SK-N-SH treated with all-trans-retinoic acid at 6 μM for 48 hours (cell line): ENCODE measurements at regions not wholly inside any gene's neighbourhood (a gene's known extent, or its start where the extent isn't known, plus 50 kb on each side); places are given as distances from the start of the nearest gene placed in this dataset.

Source experiments
- ATAC-seq: fragments of 200-7000 bp; cut with Tn5 transposase; 3 replicates; pipeline ENCODE4 v1.9.1; 2020; ENCODE audit warnings: mild to moderate bottlenecking, moderate library complexity
- ARNTL ChIP-seq: fragments of 450-650 bp; formaldehyde crosslinking; IDR thresholded peaks from 2 replicates; pipeline ENCODE4 v1.5.0; 2020; ENCODE audit warnings: low read depth, mild to moderate bottlenecking, moderate library complexity, borderline replicate concordance
- BACH2 ChIP-seq: fragments of 250-450 bp; sonication (Bioruptor Pico); IDR thresholded peaks from 2 replicates; pipeline ENCODE4 v1.9.0; 2021; ENCODE audit warnings: mild to moderate bottlenecking, borderline replicate concordance
- CSDC2 ChIP-seq: fragments of 250-450 bp; sonication (Bioruptor Pico); IDR thresholded peaks from 2 replicates; pipeline ENCODE4 v1.5.0; 2020; ENCODE audit warnings: mild to moderate bottlenecking, moderate library complexity
- ESRRG ChIP-seq: fragments of 250-450 bp; sonication (Bioruptor Pico); IDR thresholded peaks from 2 replicates; pipeline ENCODE4 v1.6.1; 2021; ENCODE audit warnings: mild to moderate bottlenecking
- ISL1 ChIP-seq: fragments of 250-450 bp; sonication (Bioruptor Pico); IDR thresholded peaks from 2 replicates; pipeline ENCODE4 v2.1.2; 2022; ENCODE audit warnings: mild to moderate bottlenecking, moderate library complexity
- PPARA ChIP-seq: fragments of 250-450 bp; sonication (Bioruptor Pico); IDR thresholded peaks from 2 replicates; pipeline ENCODE4 v1.5.0; 2020; ENCODE audit warnings: mild to moderate bottlenecking, borderline replicate concordance
- RARB ChIP-seq: fragments of 250-450 bp; sonication (Bioruptor Pico); IDR thresholded peaks from 2 replicates; pipeline ENCODE4 v1.8.0; 2021; ENCODE audit warnings: mild to moderate bottlenecking, moderate library complexity
- TCF4 ChIP-seq: fragments of 250-450 bp; sonication (Bioruptor Pico); IDR thresholded peaks from 2 replicates; pipeline ENCODE4 v1.8.0; 2021; ENCODE audit warnings: mild to moderate bottlenecking, moderate library complexity, borderline replicate concordance
- TOX ChIP-seq: fragments of 250-450 bp; sonication (Bioruptor Pico); IDR thresholded peaks from 2 replicates; pipeline ENCODE4 v1.8.0; 2021; ENCODE audit warnings: mild to moderate bottlenecking, moderate library complexity, borderline replicate concordance
- ZC3H10 ChIP-seq: fragments of 250-450 bp; sonication (Bioruptor Pico); IDR thresholded peaks from 2 replicates; pipeline ENCODE4 v1.5.1; 2021; ENCODE audit warnings: mild to moderate bottlenecking, moderate library complexity
- ZFP30 ChIP-seq: fragments of 450-650 bp; formaldehyde crosslinking; IDR thresholded peaks from 2 replicates; pipeline ENCODE4 v1.5.0; 2022; ENCODE audit warnings: mild to moderate bottlenecking, moderate library complexity
- ZNF565 ChIP-seq: fragments of 450-650 bp; formaldehyde crosslinking; conservative IDR thresholded peaks from 2 replicates; pipeline ENCODE4 v1.5.0; 2020; ENCODE audit warnings: low read depth, mild to moderate bottlenecking, moderate library complexity
- ZNF70 ChIP-seq: fragments of 450-650 bp; formaldehyde crosslinking; IDR thresholded peaks from 2 replicates; pipeline ENCODE4 v1.5.0; 2020; ENCODE audit warnings: mild to moderate bottlenecking, moderate library complexity
- ZNF8 ChIP-seq: fragments of 450-650 bp; formaldehyde crosslinking; IDR thresholded peaks from 2 replicates; pipeline ENCODE4 v1.5.0; 2020; ENCODE audit warnings: mild to moderate bottlenecking, moderate library complexity
- TF ChIP-seq, protein P1 (sequence below): fragments of 250-450 bp; sonication (Bioruptor Pico); IDR thresholded peaks from 2 replicates; pipeline ENCODE4 v1.8.0; 2020; ENCODE audit warnings: mild to moderate bottlenecking, moderate library complexity, borderline replicate concordance
- TF ChIP-seq, protein P2 (sequence below): fragments of 250-450 bp; sonication (Bioruptor Pico); IDR thresholded peaks from 2 replicates; pipeline ENCODE4 v1.8.0; 2021; ENCODE audit warnings: low read depth, mild to moderate bottlenecking, moderate library complexity, borderline replicate concordance
- TF ChIP-seq, protein P3 (sequence below): fragments of 250-450 bp; sonication (Bioruptor Pico); IDR thresholded peaks from 2 replicates; pipeline ENCODE4 v1.5.1; 2021; ENCODE audit warnings: mild to moderate bottlenecking, moderate library complexity
- TF ChIP-seq, protein P4 (sequence below): fragments of 250-450 bp; sonication (Bioruptor Pico); IDR thresholded peaks from 2 replicates; pipeline ENCODE4 v1.5.0; 2020; ENCODE audit warnings: mild to moderate bottlenecking, moderate library complexity
- TF ChIP-seq, protein P5 (sequence below): fragments of 250-450 bp; sonication (Bioruptor Pico); IDR thresholded peaks from 2 replicates; pipeline ENCODE4 v1.5.1; 2020; ENCODE audit warnings: low read depth, mild to moderate bottlenecking, moderate library complexity

DNA sequence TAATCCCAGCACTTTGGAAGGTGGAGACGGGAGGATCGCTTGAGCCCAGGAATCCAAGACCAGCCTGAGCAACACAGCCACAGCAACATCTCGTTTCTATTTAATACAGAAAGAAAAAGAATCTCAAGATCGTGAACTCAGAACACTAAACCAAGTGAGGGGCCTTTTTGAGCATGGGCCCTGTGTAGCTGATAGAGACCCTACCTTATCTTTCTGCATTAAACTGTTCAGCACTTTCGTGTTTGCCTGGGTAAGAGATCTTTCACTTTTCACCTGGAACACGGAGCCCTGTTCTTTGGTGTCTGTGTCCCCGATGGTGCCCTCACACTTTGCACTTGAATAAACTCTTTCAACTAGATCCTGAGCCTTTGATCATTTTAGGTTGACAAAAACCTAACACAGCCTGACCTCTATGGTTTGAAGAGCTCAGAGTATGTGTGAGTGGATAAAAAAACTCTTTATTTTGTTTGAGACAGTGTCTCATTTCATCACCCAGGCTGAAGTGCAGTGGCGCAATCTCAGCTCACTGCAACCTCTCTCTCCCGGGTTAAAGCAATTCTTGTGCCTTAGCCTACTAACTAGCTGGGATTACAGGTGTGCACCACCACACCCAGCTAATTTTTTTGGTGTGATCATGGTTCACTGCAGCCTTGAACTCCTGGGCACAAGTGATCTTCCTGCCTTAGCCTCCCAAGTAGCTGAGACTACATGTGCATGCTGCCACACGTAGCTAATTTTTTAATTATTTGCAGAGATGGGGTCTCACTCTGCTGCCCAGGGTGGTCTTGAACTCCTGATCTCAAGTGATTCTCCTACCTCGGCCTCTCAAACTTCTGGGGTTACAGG lies 83.8 kb upstream of the GRIN2A start (continued):
- TF ChIP-seq, protein P1, sequence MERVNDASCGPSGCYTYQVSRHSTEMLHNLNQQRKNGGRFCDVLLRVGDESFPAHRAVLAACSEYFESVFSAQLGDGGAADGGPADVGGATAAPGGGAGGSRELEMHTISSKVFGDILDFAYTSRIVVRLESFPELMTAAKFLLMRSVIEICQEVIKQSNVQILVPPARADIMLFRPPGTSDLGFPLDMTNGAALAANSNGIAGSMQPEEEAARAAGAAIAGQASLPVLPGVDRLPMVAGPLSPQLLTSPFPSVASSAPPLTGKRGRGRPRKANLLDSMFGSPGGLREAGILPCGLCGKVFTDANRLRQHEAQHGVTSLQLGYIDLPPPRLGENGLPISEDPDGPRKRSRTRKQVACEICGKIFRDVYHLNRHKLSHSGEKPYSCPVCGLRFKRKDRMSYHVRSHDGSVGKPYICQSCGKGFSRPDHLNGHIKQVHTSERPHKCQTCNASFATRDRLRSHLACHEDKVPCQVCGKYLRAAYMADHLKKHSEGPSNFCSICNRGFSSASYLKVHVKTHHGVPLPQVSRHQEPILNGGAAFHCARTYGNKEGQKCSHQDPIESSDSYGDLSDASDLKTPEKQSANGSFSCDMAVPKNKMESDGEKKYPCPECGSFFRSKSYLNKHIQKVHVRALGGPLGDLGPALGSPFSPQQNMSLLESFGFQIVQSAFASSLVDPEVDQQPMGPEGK (CRISPR knock-in tag): no peak
- TF ChIP-seq TOX (CRISPR knock-in tag): no peak
- TF ChIP-seq ZFP30 (CRISPR knock-in tag): no peak
- TF ChIP-seq TCF4: no peak
- TF ChIP-seq RARB (CRISPR knock-in tag): no peak
- TF ChIP-seq ZC3H10: no peak

DNA sequence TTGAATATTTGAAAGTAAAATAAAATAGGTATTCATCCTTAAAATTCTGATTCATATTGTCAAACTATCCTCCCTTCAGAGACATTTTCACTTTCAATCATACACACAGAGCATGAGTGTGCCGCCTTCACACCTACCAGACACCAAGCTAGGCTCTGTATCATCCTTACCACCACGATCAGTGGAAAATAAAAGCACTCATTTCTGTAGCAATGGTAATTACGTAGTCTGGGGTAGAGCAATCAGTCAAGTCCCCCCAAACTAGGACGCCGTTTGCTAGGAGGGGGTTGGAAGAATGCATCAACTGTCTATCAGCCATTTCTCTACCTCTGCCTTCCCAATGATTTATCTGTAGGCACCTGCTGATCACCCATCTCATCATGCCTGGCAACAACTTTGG lies 84.6 kb upstream of the GRIN2A start:
- TF ChIP-seq, protein P1 (CRISPR knock-in tag): no peak
- TF ChIP-seq ISL1 (CRISPR knock-in tag): no peak
- TF ChIP-seq, protein P2, sequence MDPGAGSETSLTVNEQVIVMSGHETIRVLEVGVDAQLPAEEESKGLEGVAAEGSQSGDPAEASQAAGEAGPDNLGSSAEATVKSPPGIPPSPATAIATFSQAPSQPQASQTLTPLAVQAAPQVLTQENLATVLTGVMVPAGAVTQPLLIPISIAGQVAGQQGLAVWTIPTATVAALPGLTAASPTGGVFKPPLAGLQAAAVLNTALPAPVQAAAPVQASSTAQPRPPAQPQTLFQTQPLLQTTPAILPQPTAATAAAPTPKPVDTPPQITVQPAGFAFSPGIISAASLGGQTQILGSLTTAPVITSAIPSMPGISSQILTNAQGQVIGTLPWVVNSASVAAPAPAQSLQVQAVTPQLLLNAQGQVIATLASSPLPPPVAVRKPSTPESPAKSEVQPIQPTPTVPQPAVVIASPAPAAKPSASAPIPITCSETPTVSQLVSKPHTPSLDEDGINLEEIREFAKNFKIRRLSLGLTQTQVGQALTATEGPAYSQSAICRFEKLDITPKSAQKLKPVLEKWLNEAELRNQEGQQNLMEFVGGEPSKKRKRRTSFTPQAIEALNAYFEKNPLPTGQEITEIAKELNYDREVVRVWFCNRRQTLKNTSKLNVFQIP (CRISPR knock-in tag): no peak
- no peak for TF ChIP-seq TOX (CRISPR knock-in tag)
- no peak for TF ChIP-seq ZFP30 (CRISPR knock-in tag)
- TF ChIP-seq, protein P3, sequence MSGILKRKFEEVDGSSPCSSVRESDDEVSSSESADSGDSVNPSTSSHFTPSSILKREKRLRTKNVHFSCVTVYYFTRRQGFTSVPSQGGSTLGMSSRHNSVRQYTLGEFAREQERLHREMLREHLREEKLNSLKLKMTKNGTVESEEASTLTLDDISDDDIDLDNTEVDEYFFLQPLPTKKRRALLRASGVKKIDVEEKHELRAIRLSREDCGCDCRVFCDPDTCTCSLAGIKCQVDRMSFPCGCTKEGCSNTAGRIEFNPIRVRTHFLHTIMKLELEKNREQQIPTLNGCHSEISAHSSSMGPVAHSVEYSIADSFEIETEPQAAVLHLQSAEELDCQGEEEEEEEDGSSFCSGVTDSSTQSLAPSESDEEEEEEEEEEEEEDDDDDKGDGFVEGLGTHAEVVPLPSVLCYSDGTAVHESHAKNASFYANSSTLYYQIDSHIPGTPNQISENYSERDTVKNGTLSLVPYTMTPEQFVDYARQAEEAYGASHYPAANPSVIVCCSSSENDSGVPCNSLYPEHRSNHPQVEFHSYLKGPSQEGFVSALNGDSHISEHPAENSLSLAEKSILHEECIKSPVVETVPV (CRISPR knock-in tag): no peak
- TF ChIP-seq ZNF565 (CRISPR knock-in tag): no peak
- TF ChIP-seq, protein P4, sequence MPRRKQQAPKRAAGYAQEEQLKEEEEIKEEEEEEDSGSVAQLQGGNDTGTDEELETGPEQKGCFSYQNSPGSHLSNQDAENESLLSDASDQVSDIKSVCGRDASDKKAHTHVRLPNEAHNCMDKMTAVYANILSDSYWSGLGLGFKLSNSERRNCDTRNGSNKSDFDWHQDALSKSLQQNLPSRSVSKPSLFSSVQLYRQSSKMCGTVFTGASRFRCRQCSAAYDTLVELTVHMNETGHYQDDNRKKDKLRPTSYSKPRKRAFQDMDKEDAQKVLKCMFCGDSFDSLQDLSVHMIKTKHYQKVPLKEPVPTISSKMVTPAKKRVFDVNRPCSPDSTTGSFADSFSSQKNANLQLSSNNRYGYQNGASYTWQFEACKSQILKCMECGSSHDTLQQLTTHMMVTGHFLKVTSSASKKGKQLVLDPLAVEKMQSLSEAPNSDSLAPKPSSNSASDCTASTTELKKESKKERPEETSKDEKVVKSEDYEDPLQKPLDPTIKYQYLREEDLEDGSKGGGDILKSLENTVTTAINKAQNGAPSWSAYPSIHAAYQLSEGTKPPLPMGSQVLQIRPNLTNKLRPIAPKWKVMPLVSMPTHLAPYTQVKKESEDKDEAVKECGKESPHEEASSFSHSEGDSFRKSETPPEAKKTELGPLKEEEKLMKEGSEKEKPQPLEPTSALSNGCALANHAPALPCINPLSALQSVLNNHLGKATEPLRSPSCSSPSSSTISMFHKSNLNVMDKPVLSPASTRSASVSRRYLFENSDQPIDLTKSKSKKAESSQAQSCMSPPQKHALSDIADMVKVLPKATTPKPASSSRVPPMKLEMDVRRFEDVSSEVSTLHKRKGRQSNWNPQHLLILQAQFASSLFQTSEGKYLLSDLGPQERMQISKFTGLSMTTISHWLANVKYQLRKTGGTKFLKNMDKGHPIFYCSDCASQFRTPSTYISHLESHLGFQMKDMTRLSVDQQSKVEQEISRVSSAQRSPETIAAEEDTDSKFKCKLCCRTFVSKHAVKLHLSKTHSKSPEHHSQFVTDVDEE (CRISPR knock-in tag): no peak
- no peak for TF ChIP-seq ESRRG (CRISPR knock-in tag)
- TF ChIP-seq, protein P5, sequence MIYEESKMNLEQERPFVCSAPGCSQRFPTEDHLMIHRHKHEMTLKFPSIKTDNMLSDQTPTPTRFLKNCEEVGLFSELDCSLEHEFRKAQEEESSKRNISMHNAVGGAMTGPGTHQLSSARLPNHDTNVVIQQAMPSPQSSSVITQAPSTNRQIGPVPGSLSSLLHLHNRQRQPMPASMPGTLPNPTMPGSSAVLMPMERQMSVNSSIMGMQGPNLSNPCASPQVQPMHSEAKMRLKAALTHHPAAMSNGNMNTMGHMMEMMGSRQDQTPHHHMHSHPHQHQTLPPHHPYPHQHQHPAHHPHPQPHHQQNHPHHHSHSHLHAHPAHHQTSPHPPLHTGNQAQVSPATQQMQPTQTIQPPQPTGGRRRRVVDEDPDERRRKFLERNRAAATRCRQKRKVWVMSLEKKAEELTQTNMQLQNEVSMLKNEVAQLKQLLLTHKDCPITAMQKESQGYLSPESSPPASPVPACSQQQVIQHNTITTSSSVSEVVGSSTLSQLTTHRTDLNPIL (CRISPR knock-in tag): no peak
- TF ChIP-seq ZNF8: no peak
- no peak for TF ChIP-seq ARNTL
- no peak for TF ChIP-seq PPARA (CRISPR knock-in tag)
- no peak for TF ChIP-seq RARB (CRISPR knock-in tag)
- no peak for TF ChIP-seq TCF4
- TF ChIP-seq ZC3H10: no peak
- TF ChIP-seq CSDC2: no peak
- TF ChIP-seq ZNF70: no peak
- no peak for TF ChIP-seq BACH2 (CRISPR knock-in tag)
- no peak for ATAC-seq
